Mammary epithelial cell (primary cell): ENCODE measurements at regions not wholly inside any gene's neighbourhood (a gene's known extent, or its start where the extent isn't known, plus 50 kb on each side); places are given as distances from the start of the nearest gene placed in this dataset.

Experiments used
- EZH2 ChIP-seq: IDR thresholded peaks from 2 replicates; pipeline ENCODE4 v1.6.1; 2012; ENCODE audit warnings: low read length, inconsistent platforms, borderline replicate concordance
- TF ChIP-seq, protein P1 (sequence below), 2 donors: IDR thresholded peaks in 1 of 2; conservative IDR thresholded peaks in 1 of 2; 2 replicates each; pipeline ENCODE4 v1.5.1; 2011 to 2012; ENCODE audit warnings: inconsistent platforms in 2 of 2, low read length in 2 of 2, mild to moderate bottlenecking in 2 of 2, control low read depth in 1 of 2, low read depth in 1 of 2; ENCODE audit not compliant: insufficient read depth in 1 of 2; ENCODE audit errors: extremely low read depth in 1 of 2

DNA sequence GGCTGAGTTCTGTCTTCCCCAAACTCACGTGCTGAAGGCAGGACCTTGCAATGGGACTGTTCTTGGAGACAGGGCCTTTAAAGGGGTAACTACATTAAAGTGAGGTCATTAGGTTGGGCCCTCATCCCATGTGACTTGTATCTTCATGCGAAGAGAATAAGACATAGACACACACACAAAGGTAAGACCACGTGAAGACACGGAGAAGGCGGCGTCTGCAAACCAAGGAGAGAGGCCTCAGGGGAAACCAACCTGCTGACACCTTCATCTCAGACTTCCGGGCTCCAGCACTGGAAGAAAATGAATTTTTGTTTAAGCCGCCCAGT is 50.7 kb upstream of the KCNMB1 start:
- no peak for TF ChIP-seq EZH2
- TF ChIP-seq, protein P1, sequence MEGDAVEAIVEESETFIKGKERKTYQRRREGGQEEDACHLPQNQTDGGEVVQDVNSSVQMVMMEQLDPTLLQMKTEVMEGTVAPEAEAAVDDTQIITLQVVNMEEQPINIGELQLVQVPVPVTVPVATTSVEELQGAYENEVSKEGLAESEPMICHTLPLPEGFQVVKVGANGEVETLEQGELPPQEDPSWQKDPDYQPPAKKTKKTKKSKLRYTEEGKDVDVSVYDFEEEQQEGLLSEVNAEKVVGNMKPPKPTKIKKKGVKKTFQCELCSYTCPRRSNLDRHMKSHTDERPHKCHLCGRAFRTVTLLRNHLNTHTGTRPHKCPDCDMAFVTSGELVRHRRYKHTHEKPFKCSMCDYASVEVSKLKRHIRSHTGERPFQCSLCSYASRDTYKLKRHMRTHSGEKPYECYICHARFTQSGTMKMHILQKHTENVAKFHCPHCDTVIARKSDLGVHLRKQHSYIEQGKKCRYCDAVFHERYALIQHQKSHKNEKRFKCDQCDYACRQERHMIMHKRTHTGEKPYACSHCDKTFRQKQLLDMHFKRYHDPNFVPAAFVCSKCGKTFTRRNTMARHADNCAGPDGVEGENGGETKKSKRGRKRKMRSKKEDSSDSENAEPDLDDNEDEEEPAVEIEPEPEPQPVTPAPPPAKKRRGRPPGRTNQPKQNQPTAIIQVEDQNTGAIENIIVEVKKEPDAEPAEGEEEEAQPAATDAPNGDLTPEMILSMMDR (conservative IDR thresholded peaks at IDR 0.05 in 1 of 2, IDR thresholded peaks at IDR 0.05 in 1 of 2; ENCODE audit: extremely low read depth in 1 of 2, insufficient read depth in 1 of 2, low read depth in 1 of 2, low read length in 2 of 2), result no peak
